Breast epithelium (tissue), 3 donors: ENCODE measurements at regions not wholly inside any gene's neighbourhood (a gene's known extent, or its start where the extent isn't known, plus 50 kb on each side); places are given as distances from the start of the nearest gene placed in this dataset.

Experiments
- CTCF ChIP-seq, 3 donors: fragments of 450-650 bp; IDR thresholded peaks; one replicate each; pipeline ENCODE4 v1.5.1; 2016 to 2017; ENCODE audit warnings: antibody characterized with exemption in 3 of 3, mild to moderate bottlenecking in 3 of 3, moderate library complexity in 3 of 3
- POLR2A ChIP-seq: fragments of 450-650 bp; IDR thresholded peaks from one replicate; pipeline ENCODE4 v1.6.1; 2016; ENCODE audit warnings: antibody characterized with exemption, mild to moderate bottlenecking, moderate library complexity

GRCh38 chr3:147189016-147189415 lies 217.3 kb downstream of the ZIC4 start:
- TF ChIP-seq CTCF (IDR thresholded peaks at IDR 0.05) (no peak), POLR2A (no peak)
